Lung microvascular endothelial cell (primary cell): ENCODE measurements at regions not wholly inside any gene's neighbourhood (a gene's known extent, or its start where the extent isn't known, plus 50 kb on each side); places are given as distances from the start of the nearest gene placed in this dataset.
"Not testable (repeated sequence)": the region's sequence is repeated elsewhere in the genome, so short reads cannot be mapped to it uniquely, and the experiment has no call there.

Experiments
- DNase-seq, 2 donors: peaks; one replicate each; pipeline versions ENCODE4 v3.0.0 to v3.0.0-alpha.2; 2010; ENCODE audit warnings: low read depth in 2 of 2

GRCh38 chr6:170046791-170047626 is 243.9 kb downstream of the DLL1 start:
- DNase-seq, result no peak

- no peak for DNase-seq
Observed at GRCh38 chr6:170045981-170046667, 244.8 kb downstream of the DLL1 start.

DNA sequence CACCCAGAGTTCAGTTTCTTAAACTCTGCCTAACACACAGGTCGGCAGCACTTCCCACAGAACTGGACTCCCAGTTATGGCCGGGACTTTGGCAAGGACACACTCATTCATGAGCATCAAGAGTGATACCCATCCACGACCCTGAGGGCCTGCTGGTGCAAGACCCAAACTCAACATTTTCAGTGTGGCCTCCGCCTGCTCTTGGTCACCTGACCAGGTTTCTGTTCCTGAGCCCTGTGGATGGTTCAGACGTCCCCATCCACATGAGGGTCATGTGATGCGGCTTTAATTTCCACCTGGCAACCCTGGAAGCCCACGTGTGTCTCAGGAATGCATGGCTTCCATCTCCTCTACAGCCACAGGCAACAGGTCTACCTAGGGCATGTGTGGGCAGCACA is 245.3 kb downstream of the DLL1 start:
- no peak for DNase-seq

DNA sequence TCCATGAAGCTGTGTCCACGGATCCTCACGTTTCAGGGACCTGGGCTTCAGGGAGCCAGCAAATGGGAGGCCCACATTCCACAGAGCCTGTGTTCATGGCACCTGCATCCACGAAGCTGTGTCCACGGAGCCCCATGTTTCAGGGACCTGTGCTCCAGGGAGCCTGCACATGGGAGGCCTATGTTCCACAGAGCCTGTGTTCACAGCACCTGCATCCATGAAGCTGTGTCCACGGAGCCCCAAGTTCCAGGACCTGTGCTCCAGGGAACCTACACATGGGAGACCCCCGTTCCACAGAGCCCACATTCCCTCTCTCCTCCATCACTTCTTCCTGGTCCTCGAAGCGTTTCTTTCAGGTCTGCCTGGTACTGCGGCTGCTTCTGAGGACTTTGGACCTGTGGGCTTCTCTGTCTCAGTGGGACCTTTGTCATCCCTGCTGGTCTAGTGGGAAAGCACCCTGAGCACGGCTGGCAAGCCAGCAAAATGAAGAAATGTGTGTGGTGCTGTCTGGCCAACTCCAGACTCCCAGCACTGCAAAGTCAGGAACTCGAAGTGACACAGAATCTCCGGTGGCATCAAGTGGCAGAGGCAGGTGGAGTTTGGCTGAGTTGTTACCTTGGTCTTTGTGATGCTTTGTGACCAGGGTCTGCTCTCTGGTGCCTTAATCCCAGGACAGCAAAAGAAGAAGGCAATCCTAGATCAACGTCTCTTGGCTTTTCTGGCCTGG is 245.9 kb downstream of the DLL1 start:
- DNase-seq, result no peak

DNA sequence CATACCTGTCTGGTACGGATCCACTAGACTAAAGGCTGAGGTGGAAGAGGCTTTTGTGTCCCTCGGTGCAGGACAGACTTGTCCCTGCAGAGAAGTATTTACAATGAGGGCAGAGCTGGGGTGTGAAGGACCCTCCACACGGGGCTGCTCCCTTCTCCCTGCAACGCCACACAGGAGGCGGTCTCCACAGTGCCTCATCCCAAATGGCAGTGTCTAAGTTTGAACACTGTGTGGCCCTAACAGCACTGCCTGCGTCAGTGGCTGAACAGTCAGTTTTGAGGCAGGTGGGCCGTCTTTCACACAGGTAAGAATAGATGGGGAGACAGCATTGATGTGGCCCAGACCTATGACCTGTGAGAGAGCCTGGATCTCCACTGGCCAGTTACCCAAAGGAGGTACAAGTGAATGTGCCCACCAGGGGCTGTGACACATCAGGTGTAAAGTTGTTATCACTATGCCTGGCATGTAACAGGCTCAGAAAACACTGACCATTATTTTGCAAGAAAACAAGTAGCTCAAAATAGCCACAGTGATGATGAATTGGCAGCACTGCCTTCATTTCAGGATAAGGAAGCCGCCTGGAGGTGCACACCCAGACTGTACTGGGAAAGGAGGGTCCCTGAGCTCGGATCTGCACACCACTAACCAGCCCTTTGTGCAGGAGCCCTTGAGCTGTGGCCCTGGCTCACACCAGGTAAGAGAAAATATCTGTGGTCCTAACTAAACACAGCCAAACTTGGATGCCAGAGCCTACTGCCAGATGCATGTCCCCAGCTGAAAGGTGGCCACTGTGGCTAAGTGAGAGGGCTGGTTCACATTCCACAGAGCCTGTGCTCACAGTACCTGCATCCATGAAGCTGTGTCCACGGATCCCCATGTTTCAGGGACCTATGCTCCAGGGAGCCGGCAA is 246.7 kb downstream of the DLL1 start:
- no peak for DNase-seq

DNA sequence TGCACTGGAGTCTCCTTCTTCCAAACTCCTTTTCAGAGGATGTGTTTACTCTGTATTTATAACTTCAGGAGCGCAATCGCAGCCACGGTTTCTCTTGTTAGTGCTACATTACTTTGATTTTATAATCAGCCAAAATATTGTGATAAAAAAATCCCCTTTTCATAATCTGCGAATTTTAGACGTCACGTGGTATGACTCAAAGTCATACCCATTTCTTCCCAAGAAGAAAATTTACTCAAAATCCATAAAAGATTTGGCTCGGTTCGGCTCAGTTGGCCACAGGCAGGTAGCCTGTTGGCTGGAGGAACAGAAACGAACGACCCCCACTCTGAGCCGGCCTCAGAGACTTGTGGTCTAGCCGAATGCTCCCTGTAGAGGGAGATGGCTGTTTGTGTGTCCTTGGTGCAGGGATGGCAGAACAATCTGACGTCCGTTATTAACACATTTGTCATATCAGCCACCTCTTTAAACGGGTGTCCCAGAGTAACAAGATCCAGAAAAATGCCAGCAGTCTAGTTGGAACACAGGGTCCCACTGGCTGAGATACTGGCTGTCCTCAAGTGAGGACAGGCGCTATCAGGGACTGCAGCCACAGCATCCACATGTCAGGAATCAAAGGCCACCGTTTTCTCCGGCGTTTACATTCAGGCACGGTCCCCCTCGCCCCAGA is 247.6 kb downstream of the DLL1 start:
- no peak for DNase-seq

DNA sequence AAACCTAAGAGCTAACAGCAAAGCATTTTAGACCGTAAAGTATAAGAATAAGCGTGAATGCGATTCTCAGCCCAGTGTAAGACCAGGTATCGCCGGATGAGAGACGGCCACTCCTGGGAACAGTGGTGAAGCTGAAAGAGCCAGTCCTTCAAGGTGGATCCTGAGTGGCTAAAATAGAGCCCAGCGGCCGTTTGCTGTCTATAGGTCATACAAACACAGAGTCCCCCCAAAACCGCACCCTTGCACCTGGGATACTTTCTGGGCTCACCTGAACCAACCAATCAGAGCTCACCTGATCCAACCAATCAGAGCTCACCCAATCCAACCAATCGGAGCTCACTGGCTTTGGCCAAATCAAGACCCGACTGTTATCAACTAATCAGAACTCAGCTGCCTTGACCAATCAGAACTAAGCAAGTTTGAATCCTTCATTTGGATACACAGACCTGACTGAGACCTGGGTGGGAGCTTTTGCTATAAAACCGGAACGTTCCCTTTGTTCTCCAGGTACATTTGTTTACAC is 248.2 kb downstream of the DLL1 start:
- no peak for DNase-seq

DNA sequence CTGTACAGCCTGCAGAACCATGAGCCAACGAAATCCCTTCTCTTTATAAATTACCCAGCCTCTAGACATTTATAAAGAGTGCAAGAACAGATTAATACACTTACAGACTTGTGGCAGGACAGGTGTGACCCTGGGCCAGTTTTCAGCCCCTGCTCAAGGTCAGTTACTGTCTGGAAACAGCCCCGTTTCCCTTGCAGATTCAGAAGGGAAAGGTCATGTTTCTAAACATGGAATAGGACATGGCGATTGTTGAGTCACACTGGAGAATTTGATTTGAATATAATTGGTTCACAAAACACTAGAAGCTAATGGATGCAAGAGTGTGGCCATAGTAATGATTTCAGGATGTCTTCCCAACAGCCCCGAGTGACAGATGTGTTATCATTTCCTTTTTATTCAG is 248.8 kb downstream of the DLL1 start:
- no peak for DNase-seq

DNA sequence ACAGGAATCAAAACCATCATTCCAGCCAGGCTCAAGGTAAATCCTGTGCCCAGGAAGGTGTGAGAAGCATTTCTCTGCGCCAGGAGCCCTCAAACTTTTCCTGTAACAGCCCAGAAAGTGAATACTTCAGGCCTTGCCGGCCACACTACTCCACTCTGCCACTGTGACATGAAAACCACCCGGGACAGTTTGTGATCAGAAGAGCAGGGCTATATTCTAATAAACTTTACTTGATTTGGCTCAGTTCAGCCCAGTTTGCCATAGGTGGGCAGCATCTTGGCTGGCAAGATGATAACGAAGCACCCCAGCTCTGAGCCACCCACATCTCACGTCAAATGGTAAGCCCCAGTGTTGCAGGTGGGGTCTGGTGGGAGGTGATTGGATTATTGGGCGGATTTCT is 249.4 kb downstream of the DLL1 start:
- no peak for DNase-seq

GRCh38 chr6:170040906-170041305 is 250.0 kb downstream of the DLL1 start:
- no peak for DNase-seq

GRCh38 chr6:170040115-170040500 is 250.8 kb downstream of the DLL1 start:
- DNase-seq, result no peak

GRCh38 chr6:170039156-170040114 is 251.4 kb downstream of the DLL1 start:
- no peak for DNase-seq

DNA sequence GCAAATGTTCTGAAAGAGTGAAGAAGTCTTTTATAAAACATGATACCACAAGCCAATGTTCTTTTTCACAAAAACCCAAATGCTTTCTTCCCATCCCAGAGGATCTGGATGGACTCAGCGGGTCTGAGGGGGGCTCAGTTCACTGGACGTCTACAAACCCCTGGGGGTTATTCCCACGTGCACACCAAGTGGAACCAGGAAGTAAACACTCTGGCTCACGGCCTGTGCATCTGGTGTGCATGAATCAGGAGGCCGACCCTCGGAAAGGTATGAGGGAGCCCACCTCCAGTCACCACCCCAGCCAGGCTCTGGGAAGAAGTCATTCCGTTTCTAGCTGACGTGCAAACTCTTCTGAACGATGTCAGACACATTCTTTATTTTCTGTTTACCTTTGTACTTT is 252.2 kb downstream of the DLL1 start:
- DNase-seq, result no peak

GRCh38 chr6:170038251-170038650 is 252.6 kb downstream of the DLL1 start:
- no peak for DNase-seq

DNA sequence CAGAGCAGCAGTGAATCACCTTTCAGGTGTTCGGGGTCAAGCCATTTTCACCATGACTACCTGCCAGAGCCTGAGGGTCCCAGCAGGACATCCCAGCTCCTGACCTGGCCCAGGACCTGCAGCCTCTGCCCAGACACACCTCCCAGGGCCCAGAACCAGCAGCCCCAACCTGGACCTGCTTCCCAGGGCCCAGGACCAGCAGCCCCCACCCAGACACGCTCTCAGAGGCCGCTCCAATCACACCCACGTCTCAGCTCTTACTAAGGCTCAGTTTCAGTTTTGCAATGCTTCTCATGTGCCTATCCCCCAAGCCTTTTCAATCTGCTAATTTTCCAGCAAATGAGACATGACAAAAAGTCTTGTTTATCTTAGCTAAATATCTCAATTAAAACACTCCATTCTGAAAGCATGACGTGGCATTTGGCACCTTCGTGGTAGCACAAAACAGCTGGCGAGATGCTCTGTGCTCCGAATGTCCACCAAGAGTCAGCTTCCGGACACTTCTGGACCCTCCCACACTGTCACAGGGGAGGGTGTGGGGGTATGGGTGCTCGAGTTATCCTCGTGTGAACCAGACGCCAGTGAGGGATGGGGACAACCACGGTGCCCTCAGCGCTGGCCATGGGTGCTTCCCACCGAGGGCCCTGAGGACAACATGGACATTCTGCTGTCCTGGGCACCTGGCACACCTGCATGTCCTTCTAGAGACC is 253.2 kb downstream of the DLL1 start:
- no peak for DNase-seq

GRCh38 chr6:170036916-170037315 is 254.0 kb downstream of the DLL1 start:
- no peak for DNase-seq

- not testable (repeated sequence) for DNase-seq
Observed at GRCh38 chr6:170036367-170036766, 254.5 kb downstream of the DLL1 start.

- DNase-seq, result no peak
Observed at GRCh38 chr6:170035901-170036304, 255.0 kb downstream of the DLL1 start.

DNA sequence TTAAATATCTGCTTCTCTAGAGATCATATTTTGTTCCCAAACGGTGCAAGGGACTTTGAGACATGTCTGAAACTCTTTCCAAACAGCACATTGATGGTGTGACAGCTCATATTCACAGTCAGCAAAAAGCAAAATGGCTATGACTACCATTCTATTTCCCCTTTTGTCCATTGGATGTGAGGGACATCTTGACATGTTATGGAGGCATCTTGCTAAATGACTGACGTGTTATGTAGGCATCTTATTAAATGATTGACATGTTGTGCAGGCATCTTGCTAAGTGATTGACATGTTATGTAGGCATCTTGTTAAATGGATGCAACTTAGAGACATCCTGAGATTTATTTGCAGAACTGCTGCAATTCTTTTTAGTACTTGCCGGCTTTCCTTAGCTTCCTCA is 255.8 kb downstream of the DLL1 start:
- DNase-seq, result no peak
